ENCODE measurements at regions not wholly inside any gene's neighbourhood (a gene's known extent, or its start where the extent isn't known, plus 50 kb on each side); places are given as distances from the start of the nearest gene placed in this dataset.

DNA sequence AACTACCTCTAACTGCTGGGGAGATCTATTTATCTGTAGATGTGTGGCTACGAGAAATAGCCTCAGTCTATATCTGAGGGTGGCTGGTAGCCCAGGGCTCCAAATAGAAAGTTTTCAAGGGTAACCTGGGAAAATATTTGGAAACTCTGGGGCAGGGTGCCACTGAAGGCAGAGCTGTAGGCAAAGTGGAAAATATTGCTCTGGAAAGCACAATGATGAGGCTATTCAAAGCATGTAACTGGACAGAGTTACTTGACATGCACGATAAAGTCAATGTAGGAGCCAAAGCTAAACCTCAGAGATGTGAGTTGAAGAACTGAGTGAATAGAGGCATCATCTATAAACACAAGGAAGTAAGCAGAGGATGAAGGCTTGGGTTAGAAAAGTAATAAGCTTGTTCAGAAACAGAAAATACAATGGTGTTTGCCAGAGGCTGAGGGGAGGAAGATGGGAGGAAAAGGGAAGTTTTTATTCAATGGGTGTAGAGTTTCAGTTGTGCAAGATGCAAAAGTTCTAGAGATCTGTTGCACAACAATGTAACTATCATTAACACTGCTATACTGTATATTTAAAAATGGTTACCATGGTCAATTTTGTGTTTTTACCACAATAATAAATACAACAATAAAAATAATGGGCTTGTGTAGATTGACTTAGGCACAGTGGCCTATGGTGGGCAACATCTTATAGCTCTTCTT lies 171.6 kb downstream of the MBD2 start:
- no peak overlapping the region for H3K4me3 ChIP-seq (replicated peaks in 1 of 4; ENCODE audit: control extremely low read depth in 1 of 4, insufficient read depth in 1 of 4, low read depth in 3 of 4, low read length in 4 of 4)
- H2AFZ ChIP-seq (ENCODE audit: low read length), result no peak overlapping the region
- TF ChIP-seq, protein P1, sequence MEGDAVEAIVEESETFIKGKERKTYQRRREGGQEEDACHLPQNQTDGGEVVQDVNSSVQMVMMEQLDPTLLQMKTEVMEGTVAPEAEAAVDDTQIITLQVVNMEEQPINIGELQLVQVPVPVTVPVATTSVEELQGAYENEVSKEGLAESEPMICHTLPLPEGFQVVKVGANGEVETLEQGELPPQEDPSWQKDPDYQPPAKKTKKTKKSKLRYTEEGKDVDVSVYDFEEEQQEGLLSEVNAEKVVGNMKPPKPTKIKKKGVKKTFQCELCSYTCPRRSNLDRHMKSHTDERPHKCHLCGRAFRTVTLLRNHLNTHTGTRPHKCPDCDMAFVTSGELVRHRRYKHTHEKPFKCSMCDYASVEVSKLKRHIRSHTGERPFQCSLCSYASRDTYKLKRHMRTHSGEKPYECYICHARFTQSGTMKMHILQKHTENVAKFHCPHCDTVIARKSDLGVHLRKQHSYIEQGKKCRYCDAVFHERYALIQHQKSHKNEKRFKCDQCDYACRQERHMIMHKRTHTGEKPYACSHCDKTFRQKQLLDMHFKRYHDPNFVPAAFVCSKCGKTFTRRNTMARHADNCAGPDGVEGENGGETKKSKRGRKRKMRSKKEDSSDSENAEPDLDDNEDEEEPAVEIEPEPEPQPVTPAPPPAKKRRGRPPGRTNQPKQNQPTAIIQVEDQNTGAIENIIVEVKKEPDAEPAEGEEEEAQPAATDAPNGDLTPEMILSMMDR (conservative IDR thresholded peaks at IDR 0.05 in 1 of 2, IDR thresholded peaks at IDR 0.05 in 1 of 2; ENCODE audit: low read depth in 1 of 2, low read length in 2 of 2), result no peak
- TF ChIP-seq EZH2 (IDR thresholded peaks at IDR 0.05; ENCODE audit: low read length, missing control alignments), result no peak
- no peak overlapping the region for H3K9ac ChIP-seq (ENCODE audit: insufficient read depth, low read length)
- H3K27me3 ChIP-seq (ENCODE audit: control insufficient read depth, insufficient read depth, low read length), result no peaks in the 10 kb centered on the region
- no peak overlapping the region for H3K4me2 ChIP-seq (ENCODE audit: extremely low read depth, insufficient read depth, low read length)
- H3K9me3 ChIP-seq (ENCODE audit: control insufficient read depth, insufficient read depth, low read depth, low read length), result no peaks in the 10 kb centered on the region
- H3K4me1 ChIP-seq (ENCODE audit: control insufficient read depth, extremely low read depth, insufficient read depth, low read length), result no peaks in the 10 kb centered on the region
- H3K36me3 ChIP-seq (ENCODE audit: control insufficient read depth, insufficient read depth, low read length), result no peaks in the 10 kb centered on the region
- no peak for DNase-seq (ENCODE audit: low read depth in 2 of 2)
- no peaks in the 10 kb centered on the region for H3K79me2 ChIP-seq (ENCODE audit: control insufficient read depth, insufficient read depth, low read length)
- no peak overlapping the region for H3K27ac ChIP-seq (ENCODE audit: insufficient read depth, low read length)
- H4K20me1 ChIP-seq (ENCODE audit: control insufficient read depth, extremely low read depth, insufficient read depth, low read length), result no peaks in the 10 kb centered on the region

DNA sequence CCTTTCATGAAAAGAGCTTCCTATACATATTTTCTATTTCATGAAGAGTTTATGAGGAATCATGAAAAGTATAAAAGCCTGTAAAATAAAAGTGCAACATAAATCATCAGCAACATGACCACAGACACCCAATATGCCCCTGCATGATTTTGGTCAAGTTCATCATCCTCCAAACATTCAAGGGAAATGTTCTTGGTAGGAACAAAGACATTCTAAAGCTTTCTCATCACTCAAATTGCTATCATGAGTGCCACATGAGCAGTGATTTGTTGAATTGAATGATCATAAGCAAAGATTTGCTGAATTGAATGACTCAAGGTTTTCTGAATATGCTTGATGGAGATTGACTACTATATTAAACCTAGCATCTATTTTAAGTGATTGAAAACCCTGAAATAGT lies 172.2 kb downstream of the MBD2 start:
- H3K27ac ChIP-seq (ENCODE audit: insufficient read depth, low read length), result no peak overlapping the region
- H3K4me2 ChIP-seq (ENCODE audit: extremely low read depth, insufficient read depth, low read length), result no peak overlapping the region
- H3K4me1 ChIP-seq (ENCODE audit: control insufficient read depth, extremely low read depth, insufficient read depth, low read length), result no peaks in the 10 kb centered on the region
- no peak overlapping the region for H3K9ac ChIP-seq (ENCODE audit: insufficient read depth, low read length)
- no peaks in the 10 kb centered on the region for H3K9me3 ChIP-seq (ENCODE audit: control insufficient read depth, insufficient read depth, low read depth, low read length)
- no peak overlapping the region for H3K4me3 ChIP-seq (replicated peaks in 1 of 4; ENCODE audit: control extremely low read depth in 1 of 4, insufficient read depth in 1 of 4, low read depth in 3 of 4, low read length in 4 of 4)
- TF ChIP-seq, protein P1 (conservative IDR thresholded peaks at IDR 0.05 in 1 of 2, IDR thresholded peaks at IDR 0.05 in 1 of 2; ENCODE audit: low read depth in 1 of 2, low read length in 2 of 2), result no peak
- no peak for TF ChIP-seq EZH2 (IDR thresholded peaks at IDR 0.05; ENCODE audit: low read length, missing control alignments)
- no peaks in the 10 kb centered on the region for H3K27me3 ChIP-seq (ENCODE audit: control insufficient read depth, insufficient read depth, low read length)
- no peaks in the 10 kb centered on the region for H4K20me1 ChIP-seq (ENCODE audit: control insufficient read depth, extremely low read depth, insufficient read depth, low read length)
- no peak overlapping the region for H2AFZ ChIP-seq (ENCODE audit: low read length)
- DNase-seq (ENCODE audit: low read depth in 2 of 2), result no peak
- H3K79me2 ChIP-seq (ENCODE audit: control insufficient read depth, insufficient read depth, low read length), result no peaks in the 10 kb centered on the region
- H3K36me3 ChIP-seq (ENCODE audit: control insufficient read depth, insufficient read depth, low read length), result no peaks in the 10 kb centered on the region

DNA sequence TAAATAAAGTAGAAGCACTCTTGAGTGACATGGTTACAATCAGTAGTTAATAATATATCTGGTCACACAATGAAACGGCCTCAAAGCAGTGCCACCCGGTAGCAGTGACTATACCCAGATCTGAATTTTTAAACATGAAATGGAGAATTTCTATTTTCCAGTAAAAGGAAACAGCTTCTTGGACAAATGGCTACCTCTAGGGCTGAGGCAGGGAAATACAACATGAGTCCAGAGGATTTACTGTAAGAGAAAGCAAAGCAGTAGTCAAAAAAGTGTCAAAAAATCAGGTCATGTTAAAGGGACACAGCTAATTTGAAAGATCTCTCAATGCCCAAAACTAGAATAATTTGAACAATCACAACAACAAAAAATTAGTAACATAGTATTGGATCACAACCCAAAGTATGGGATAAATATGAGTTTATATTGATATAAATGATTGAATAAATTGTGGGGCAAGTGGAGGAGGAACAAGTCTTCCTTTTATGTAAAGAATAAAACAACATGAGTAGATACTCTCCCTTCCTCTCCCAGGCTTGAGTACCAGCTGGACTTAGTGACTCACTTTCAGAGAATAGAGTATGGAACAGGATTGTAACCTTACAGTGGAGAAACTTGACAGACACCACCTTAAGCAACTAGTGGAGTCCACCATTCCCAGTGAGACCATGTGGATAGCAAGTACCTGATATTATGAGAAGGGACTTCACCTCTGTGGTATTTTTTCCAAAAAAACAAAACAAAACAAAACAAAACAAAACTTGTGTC lies 180.8 kb downstream of the MBD2 start:
- Histone ChIP-seq H3K4me3 (replicated peaks in 1 of 4; ENCODE audit: control extremely low read depth in 1 of 4, insufficient read depth in 1 of 4, low read depth in 3 of 4, low read length in 4 of 4) (no peak overlapping the region), H3K9ac (ENCODE audit: insufficient read depth, low read length) (no peak overlapping the region), H3K36me3 (ENCODE audit: control insufficient read depth, insufficient read depth, low read length) (no peaks in the 10 kb centered on the region), H3K4me2 (ENCODE audit: extremely low read depth, insufficient read depth, low read length) (no peak overlapping the region), H3K27ac (ENCODE audit: insufficient read depth, low read length) (no peak overlapping the region), H3K9me3 (ENCODE audit: control insufficient read depth, insufficient read depth, low read depth, low read length) (no peaks in the 10 kb centered on the region), H3K4me1 (ENCODE audit: control insufficient read depth, extremely low read depth, insufficient read depth, low read length) (no peaks in the 10 kb centered on the region), H4K20me1 (ENCODE audit: control insufficient read depth, extremely low read depth, insufficient read depth, low read length) (no peaks in the 10 kb centered on the region), H3K79me2 (ENCODE audit: control insufficient read depth, insufficient read depth, low read length) (no peaks in the 10 kb centered on the region), H2AFZ (ENCODE audit: low read length) (no peak overlapping the region), H3K27me3 (ENCODE audit: control insufficient read depth, insufficient read depth, low read length) (no peaks in the 10 kb centered on the region)
- no peak for DNase-seq (ENCODE audit: low read depth in 2 of 2)
- TF ChIP-seq, protein P1 (conservative IDR thresholded peaks at IDR 0.05 in 1 of 2, IDR thresholded peaks at IDR 0.05 in 1 of 2; ENCODE audit: low read depth in 1 of 2, low read length in 2 of 2), result no peak
- no peak for TF ChIP-seq EZH2 (IDR thresholded peaks at IDR 0.05; ENCODE audit: low read length, missing control alignments)

Measured in fibroblast of lung (primary cell).